ENCODE measurements at regions not wholly inside any gene's neighbourhood (a gene's known extent, or its start where the extent isn't known, plus 50 kb on each side); places are given as distances from the start of the nearest gene placed in this dataset.

DNA sequence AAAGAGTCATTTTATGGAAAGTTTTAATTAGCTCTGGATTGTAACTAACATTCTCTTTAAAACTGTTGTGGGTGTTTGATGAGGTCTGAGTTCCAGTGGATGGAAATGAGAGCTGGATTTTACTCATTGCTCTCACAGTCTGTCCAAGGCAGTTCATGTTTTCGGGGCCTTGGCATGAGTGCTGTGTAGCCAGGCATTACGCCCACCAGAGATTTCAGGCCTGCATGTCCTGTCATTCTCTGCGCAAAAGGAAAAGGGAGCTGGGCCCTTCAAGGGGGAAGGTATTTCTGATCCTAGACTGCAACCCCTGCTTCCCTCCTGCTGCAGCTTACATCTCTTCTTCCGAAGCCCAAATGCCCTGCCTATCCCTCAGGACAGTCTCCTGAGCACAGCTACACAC, 499.6 kb upstream of the TRPC7 start:
- no peaks in the 10 kb centered on the region for H3K27me3 ChIP-seq (ENCODE audit: control insufficient read depth, low read length)

DNA sequence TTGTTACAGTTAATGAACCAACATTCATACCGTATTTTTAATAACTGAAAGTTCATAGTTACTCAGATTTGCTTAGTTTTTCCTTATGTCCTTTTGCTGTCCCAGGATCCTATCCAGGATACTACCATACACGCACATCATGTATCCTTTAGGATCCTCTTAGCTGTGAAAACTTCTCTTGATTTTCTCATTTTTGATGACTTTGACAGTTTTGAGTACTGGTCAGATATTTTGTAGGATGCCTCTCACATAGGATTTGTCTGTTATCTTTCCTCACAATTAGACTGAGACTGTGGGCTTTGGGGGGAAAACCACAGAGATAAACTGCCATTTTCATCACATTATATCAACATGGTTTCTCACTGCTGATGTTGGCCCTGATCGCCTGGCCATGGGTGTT, 491.3 kb upstream of the TRPC7 start:
- H3F3A ChIP-seq (ENCODE audit: control insufficient read depth, insufficient read depth), result no peaks in the 10 kb centered on the region
- H3K4me2 ChIP-seq (ENCODE audit: low read length), result no peak overlapping the region
- no peaks in the 10 kb centered on the region for H3K36me3 ChIP-seq (ENCODE audit: control insufficient read depth, low read length)
- no peaks in the 10 kb centered on the region for H3K4me1 ChIP-seq (ENCODE audit: control insufficient read depth, low read length)
- no peak overlapping the region for H3K27ac ChIP-seq (ENCODE audit: low read depth, low read length)
- TF ChIP-seq, protein P1, sequence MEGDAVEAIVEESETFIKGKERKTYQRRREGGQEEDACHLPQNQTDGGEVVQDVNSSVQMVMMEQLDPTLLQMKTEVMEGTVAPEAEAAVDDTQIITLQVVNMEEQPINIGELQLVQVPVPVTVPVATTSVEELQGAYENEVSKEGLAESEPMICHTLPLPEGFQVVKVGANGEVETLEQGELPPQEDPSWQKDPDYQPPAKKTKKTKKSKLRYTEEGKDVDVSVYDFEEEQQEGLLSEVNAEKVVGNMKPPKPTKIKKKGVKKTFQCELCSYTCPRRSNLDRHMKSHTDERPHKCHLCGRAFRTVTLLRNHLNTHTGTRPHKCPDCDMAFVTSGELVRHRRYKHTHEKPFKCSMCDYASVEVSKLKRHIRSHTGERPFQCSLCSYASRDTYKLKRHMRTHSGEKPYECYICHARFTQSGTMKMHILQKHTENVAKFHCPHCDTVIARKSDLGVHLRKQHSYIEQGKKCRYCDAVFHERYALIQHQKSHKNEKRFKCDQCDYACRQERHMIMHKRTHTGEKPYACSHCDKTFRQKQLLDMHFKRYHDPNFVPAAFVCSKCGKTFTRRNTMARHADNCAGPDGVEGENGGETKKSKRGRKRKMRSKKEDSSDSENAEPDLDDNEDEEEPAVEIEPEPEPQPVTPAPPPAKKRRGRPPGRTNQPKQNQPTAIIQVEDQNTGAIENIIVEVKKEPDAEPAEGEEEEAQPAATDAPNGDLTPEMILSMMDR (IDR thresholded peaks at IDR 0.05; ENCODE audit: low read depth, low read length, poor library complexity, severe bottlenecking), result no peak
- TF ChIP-seq EZH2phosphoT487 (IDR thresholded peaks at IDR 0.05; ENCODE audit: borderline replicate concordance, low read length), result no peak
- H3K79me2 ChIP-seq (ENCODE audit: control insufficient read depth, low read length), result no peaks in the 10 kb centered on the region
- no peaks in the 10 kb centered on the region for H4K20me1 ChIP-seq (ENCODE audit: control insufficient read depth, insufficient read depth, low read depth, low read length)
- no peaks in the 10 kb centered on the region for H3K9me3 ChIP-seq (ENCODE audit: control insufficient read depth, insufficient read depth, low read length)
- H3K9me2 ChIP-seq (replicated peaks; ENCODE audit: control insufficient read depth, low read length), result no peaks in the 10 kb centered on the region
- no peak overlapping the region for H3K4me3 ChIP-seq (ENCODE audit: low read length)
- H3K27me3 ChIP-seq (ENCODE audit: control insufficient read depth, low read length), result no peaks in the 10 kb centered on the region

More for the DNA sequence above, 499.6 kb upstream of the TRPC7 start:
- H3K79me2 ChIP-seq (ENCODE audit: control insufficient read depth, low read length), result no peaks in the 10 kb centered on the region
- TF ChIP-seq, protein P1 (IDR thresholded peaks at IDR 0.05; ENCODE audit: low read depth, low read length, poor library complexity, severe bottlenecking), result no peak
- no peak for TF ChIP-seq EZH2phosphoT487 (IDR thresholded peaks at IDR 0.05; ENCODE audit: borderline replicate concordance, low read length)
- H3K4me3 ChIP-seq (ENCODE audit: low read length), result no peak overlapping the region
- H3K36me3 ChIP-seq (ENCODE audit: control insufficient read depth, low read length), result no peaks in the 10 kb centered on the region
- no peaks in the 10 kb centered on the region for H3F3A ChIP-seq (ENCODE audit: control insufficient read depth, insufficient read depth)
- H3K27ac ChIP-seq (ENCODE audit: low read depth, low read length), result no peak overlapping the region
- no peaks in the 10 kb centered on the region for H3K9me2 ChIP-seq (replicated peaks; ENCODE audit: control insufficient read depth, low read length)
- peaks cover 6% of the 10 kb centered on the region for H3K4me1 ChIP-seq (ENCODE audit: control insufficient read depth, low read length)
- H3K4me2 ChIP-seq (ENCODE audit: low read length), result no peak overlapping the region
- H4K20me1 ChIP-seq (ENCODE audit: control insufficient read depth, insufficient read depth, low read depth, low read length), result no peaks in the 10 kb centered on the region
- no peaks in the 10 kb centered on the region for H3K9me3 ChIP-seq (ENCODE audit: control insufficient read depth, insufficient read depth, low read length)

DNA sequence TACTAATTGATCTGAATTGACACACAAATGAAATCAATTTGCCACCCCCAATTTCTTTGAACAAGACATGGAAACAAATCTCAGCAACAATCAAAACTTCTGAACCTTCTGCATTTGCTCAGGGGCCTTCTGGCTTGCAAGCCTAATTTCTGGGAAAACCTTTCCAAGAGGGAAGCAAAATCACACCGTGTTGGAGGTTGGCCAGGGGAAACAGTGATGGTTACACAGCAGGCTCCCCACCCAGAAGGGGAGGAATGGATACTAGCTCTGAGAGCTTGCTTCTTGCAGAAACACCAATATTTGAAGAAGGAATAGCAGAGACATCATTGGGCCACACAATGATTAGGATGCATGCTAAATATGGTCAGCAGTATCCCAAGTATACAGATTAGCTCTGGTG, 488.6 kb upstream of the TRPC7 start:
- TF ChIP-seq, protein P1 (IDR thresholded peaks at IDR 0.05; ENCODE audit: low read depth, low read length, poor library complexity, severe bottlenecking), result no peak
- TF ChIP-seq EZH2phosphoT487 (IDR thresholded peaks at IDR 0.05; ENCODE audit: borderline replicate concordance, low read length), result no peak
- Histone ChIP-seq H3K27ac (ENCODE audit: low read depth, low read length) (no peak overlapping the region), H3F3A (ENCODE audit: control insufficient read depth, insufficient read depth) (no peaks in the 10 kb centered on the region), H3K4me1 (ENCODE audit: control insufficient read depth, low read length) (no peaks in the 10 kb centered on the region), H3K36me3 (ENCODE audit: control insufficient read depth, low read length) (no peaks in the 10 kb centered on the region), H4K20me1 (ENCODE audit: control insufficient read depth, insufficient read depth, low read depth, low read length) (no peaks in the 10 kb centered on the region), H3K27me3 (ENCODE audit: control insufficient read depth, low read length) (no peaks in the 10 kb centered on the region), H3K9me2 (replicated peaks; ENCODE audit: control insufficient read depth, low read length) (no peaks in the 10 kb centered on the region), H3K9me3 (ENCODE audit: control insufficient read depth, insufficient read depth, low read length) (no peaks in the 10 kb centered on the region), H3K4me3 (ENCODE audit: low read length) (no peak overlapping the region), H3K79me2 (ENCODE audit: control insufficient read depth, low read length) (no peaks in the 10 kb centered on the region), H3K4me2 (ENCODE audit: low read length) (no peak overlapping the region)

DNA sequence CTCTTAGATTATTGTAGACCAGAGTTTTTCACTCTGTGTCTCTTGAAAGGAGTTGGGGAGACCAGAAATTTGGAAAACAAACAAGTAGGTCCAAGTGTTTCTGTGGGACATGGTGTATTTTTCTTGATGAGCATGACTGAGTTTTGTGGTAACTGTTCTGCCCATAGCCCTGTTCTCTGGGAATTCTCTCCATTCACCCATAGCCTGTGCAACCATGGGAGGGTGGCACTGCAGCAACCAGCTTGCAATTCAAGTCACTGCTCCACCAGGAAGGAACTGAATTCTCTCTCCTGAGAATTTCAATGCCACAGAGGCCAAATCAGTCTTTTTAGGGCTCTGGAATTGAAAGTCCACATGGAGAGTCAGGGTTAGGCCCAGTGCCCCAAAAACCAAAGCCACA, 475.3 kb upstream of the TRPC7 start:
- H3K4me1 ChIP-seq (ENCODE audit: control insufficient read depth, low read length), result no peaks in the 10 kb centered on the region
- no peak overlapping the region for H3K4me3 ChIP-seq (ENCODE audit: low read length)
- TF ChIP-seq, protein P1 (IDR thresholded peaks at IDR 0.05; ENCODE audit: low read depth, low read length, poor library complexity, severe bottlenecking), result no peak
- TF ChIP-seq EZH2phosphoT487 (IDR thresholded peaks at IDR 0.05; ENCODE audit: borderline replicate concordance, low read length), result no peak
- no peaks in the 10 kb centered on the region for H3K9me3 ChIP-seq (ENCODE audit: control insufficient read depth, insufficient read depth, low read length)
- H3F3A ChIP-seq (ENCODE audit: control insufficient read depth, insufficient read depth), result no peaks in the 10 kb centered on the region
- H3K36me3 ChIP-seq (ENCODE audit: control insufficient read depth, low read length), result no peaks in the 10 kb centered on the region
- H3K27ac ChIP-seq (ENCODE audit: low read depth, low read length), result no peak overlapping the region
- no peaks in the 10 kb centered on the region for H3K27me3 ChIP-seq (ENCODE audit: control insufficient read depth, low read length)
- no peaks in the 10 kb centered on the region for H3K9me2 ChIP-seq (replicated peaks; ENCODE audit: control insufficient read depth, low read length)
- H3K79me2 ChIP-seq (ENCODE audit: control insufficient read depth, low read length), result no peaks in the 10 kb centered on the region
- H4K20me1 ChIP-seq (ENCODE audit: control insufficient read depth, insufficient read depth, low read depth, low read length), result no peaks in the 10 kb centered on the region
- no peak overlapping the region for H3K4me2 ChIP-seq (ENCODE audit: low read length)

Data from DOHH2 (cell line).